ENCODE measurements at regions not wholly inside any gene's neighbourhood (a gene's known extent, or its start where the extent isn't known, plus 50 kb on each side); places are given as distances from the start of the nearest gene placed in this dataset.

GRCh38 chr18:77495982-77496690 lies 246.5 kb downstream of the GALR1 start:
- H3K4me3 ChIP-seq (ENCODE audit: low read depth, low read length): no peak overlapping the region
- TF ChIP-seq CTCF (IDR thresholded peaks at IDR 0.05; ENCODE audit: low read depth, low read length): no peak
- no peak for DNase-seq
- no peaks in the 10 kb centered on the region for H3K27me3 ChIP-seq
- H3K4me1 ChIP-seq: no peaks in the 10 kb centered on the region
- no peaks in the 10 kb centered on the region for H3K9me3 ChIP-seq
- no peaks in the 10 kb centered on the region for H3K36me3 ChIP-seq

GRCh38 chr18:77501266-77501665 lies 251.6 kb downstream of the GALR1 start:
- DNase-seq: no peak
- Histone ChIP-seq H3K4me3 (ENCODE audit: low read depth, low read length) (no peak overlapping the region), H3K4me1 (no peaks in the 10 kb centered on the region), H3K27me3 (no peaks in the 10 kb centered on the region), H3K9me3 (no peaks in the 10 kb centered on the region), H3K36me3 (no peaks in the 10 kb centered on the region)
- TF ChIP-seq CTCF (IDR thresholded peaks at IDR 0.05; ENCODE audit: low read depth, low read length): no peak

GRCh38 chr18:77505499-77505898 lies 255.9 kb downstream of the GALR1 start:
- DNase-seq: no peak
- Histone ChIP-seq H3K4me1 (no peaks in the 10 kb centered on the region), H3K4me3 (ENCODE audit: low read depth, low read length) (no peak overlapping the region), H3K36me3 (no peaks in the 10 kb centered on the region), H3K27me3 (no peaks in the 10 kb centered on the region), H3K9me3 (no peaks in the 10 kb centered on the region)
- TF ChIP-seq CTCF (IDR thresholded peaks at IDR 0.05; ENCODE audit: low read depth, low read length): no peak

GRCh38 chr18:77512152-77512551 lies 262.5 kb downstream of the GALR1 start:
- no peak for DNase-seq
- H3K4me1 ChIP-seq: no peaks in the 10 kb centered on the region
- no peak for TF ChIP-seq CTCF (IDR thresholded peaks at IDR 0.05; ENCODE audit: low read depth, low read length)
- no peaks in the 10 kb centered on the region for H3K9me3 ChIP-seq
- H3K4me3 ChIP-seq (ENCODE audit: low read depth, low read length): no peak overlapping the region
- no peaks in the 10 kb centered on the region for H3K27me3 ChIP-seq
- no peaks in the 10 kb centered on the region for H3K36me3 ChIP-seq

GRCh38 chr18:77517901-77518300 lies 268.3 kb downstream of the GALR1 start:
- H3K36me3 ChIP-seq: no peaks in the 10 kb centered on the region
- H3K4me1 ChIP-seq: no peaks in the 10 kb centered on the region
- no peaks in the 10 kb centered on the region for H3K9me3 ChIP-seq
- H3K27me3 ChIP-seq: no peaks in the 10 kb centered on the region
- TF ChIP-seq CTCF (IDR thresholded peaks at IDR 0.05; ENCODE audit: low read depth, low read length): no peak
- no peak overlapping the region for H3K4me3 ChIP-seq (ENCODE audit: low read depth, low read length)
- no peak for DNase-seq

GRCh38 chr18:77520767-77521166 lies 271.1 kb downstream of the GALR1 start:
- Histone ChIP-seq H3K4me3 (ENCODE audit: low read depth, low read length) (no peak overlapping the region), H3K4me1 (no peaks in the 10 kb centered on the region), H3K36me3 (no peaks in the 10 kb centered on the region), H3K9me3 (no peaks in the 10 kb centered on the region), H3K27me3 (no peaks in the 10 kb centered on the region)
- DNase-seq: no peak
- TF ChIP-seq CTCF (IDR thresholded peaks at IDR 0.05; ENCODE audit: low read depth, low read length): no peak

Data from BE2C (cell line).